ENCODE measurements at regions not wholly inside any gene's neighbourhood (a gene's known extent, or its start where the extent isn't known, plus 50 kb on each side); places are given as distances from the start of the nearest gene placed in this dataset.

DNA sequence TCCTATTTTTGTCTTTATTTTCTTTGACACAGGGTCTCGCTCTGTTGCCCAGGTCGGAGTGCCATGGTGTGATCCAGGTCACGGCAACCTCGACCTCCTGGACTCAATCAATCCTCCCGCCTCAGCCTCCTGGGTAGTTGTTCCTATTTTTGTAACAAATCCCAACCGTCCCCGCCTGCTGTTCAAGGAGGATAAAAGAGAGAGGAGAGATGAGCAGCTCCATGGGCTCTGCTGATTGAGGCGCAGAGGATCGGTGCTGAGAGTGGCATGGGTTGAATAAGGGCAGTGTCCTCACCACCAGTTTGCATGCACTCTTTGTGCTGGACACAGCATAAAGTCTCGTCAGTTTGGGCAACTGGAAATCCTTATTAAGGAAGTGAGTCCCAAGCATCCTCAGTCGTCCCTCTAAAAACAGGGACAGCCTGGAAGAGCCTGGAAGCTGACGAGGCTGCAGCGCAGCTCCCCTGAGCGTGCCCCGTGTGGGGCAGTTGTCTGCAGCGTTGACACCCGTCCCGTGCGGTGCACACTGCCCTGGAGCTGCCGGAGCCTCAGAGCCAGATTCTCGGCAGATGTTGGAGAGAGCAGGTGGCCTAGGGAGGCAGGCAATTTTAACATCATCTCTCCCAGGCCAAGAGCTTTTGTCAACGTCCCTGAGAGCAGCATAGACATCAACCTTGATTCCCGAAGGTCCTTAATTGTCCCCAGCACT lies 404.2 kb upstream of the RNF32 start:
- CTCF ChIA-PET, result no interaction called here
- POLR2A ChIA-PET, result no interaction called here
- DNase-seq (ENCODE audit: extremely low spot score), result no peak
- TF ChIP-seq LEF1 (IDR thresholded peaks at IDR 0.05; ENCODE audit: borderline replicate concordance) (no peak), ELF4 (IDR thresholded peaks at IDR 0.05) (no peak), NFRKB (IDR thresholded peaks at IDR 0.05) (no peak), FOXM1 (IDR thresholded peaks at IDR 0.05; ENCODE audit: borderline replicate concordance) (no peak), SP1 (IDR thresholded peaks at IDR 0.05) (no peak), PKNOX1 (IDR thresholded peaks at IDR 0.05) (no peak), CTBP1 (IDR thresholded peaks at IDR 0.05; ENCODE audit: borderline replicate concordance) (no peak), L3MBTL2 (conservative IDR thresholded peaks at IDR 0.05) (no peak), BHLHE40 (IDR thresholded peaks at IDR 0.05; ENCODE audit: borderline replicate concordance) (no peak), FOXK2 (IDR thresholded peaks at IDR 0.05) (no peak)

DNA sequence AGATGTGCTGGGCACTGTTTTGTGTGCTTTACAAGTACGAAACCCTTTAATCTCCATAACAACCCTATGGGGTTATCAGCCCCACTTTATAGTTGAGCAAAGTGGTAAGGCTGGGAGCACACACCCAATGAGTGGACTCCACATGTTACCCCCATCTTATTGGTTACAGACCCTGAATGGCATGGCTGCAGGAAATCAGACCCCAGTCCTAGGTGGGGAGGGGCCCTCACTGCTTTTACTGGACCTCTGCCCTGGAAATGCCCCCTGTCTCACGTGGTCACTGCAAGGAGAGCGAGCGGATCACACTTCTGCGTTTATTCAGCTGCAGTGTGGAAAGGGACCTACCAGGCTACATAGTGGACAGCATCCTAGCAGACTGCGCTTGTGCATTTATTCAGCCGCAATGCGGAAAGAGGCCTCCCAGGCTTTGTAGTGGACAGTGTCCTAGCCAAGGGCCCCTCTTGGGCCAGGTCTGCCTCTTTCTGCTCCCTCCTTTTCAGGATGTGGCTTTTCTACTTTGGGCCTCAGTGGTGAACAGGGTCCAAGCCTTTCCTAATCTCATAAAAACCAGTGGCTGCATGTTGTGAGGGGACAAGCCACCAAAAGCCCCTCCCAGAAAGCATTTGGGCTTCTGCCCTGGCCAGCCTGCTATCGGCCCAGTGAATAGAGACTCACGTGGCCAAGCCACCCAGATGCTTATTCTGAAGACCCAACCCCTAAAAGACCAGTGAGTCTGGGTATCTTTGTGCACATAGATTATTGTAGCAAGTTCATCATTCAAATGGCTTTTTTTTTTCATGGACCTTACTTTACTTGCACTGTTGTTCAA lies 405.7 kb upstream of the RNF32 start:
- CTCF ChIA-PET, result no interaction called here
- DNase-seq (ENCODE audit: extremely low spot score), result no peak
- POLR2A ChIA-PET, result no interaction called here
- TF ChIP-seq SP1 (IDR thresholded peaks at IDR 0.05), result no peak

DNA sequence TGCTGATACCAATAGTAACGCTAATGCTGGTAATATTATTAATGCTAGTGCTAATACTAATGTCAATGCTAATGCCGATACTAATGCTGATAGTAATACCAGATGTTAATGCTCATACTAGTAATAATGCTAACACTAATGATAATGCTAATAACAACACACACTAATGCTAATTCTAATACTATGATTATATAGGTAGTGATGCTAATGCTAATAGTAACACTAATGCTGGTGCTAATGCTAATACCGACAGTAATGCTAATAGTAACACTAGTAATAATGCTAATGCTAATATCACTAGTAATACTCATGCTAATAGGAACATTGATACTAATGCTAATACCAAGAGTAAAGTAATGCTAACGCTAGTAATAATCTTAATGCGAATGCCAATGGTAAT lies 406.4 kb upstream of the RNF32 start:
- TF ChIP-seq FOXM1 (IDR thresholded peaks at IDR 0.05; ENCODE audit: borderline replicate concordance) (no peak), PKNOX1 (IDR thresholded peaks at IDR 0.05) (no peak), ELF4 (IDR thresholded peaks at IDR 0.05) (no peak), ARNT (IDR thresholded peaks at IDR 0.05) (no peak), SUZ12 (IDR thresholded peaks at IDR 0.05) (no peak), FOXA1 (IDR thresholded peaks at IDR 0.05) (no peak), TARDBP (IDR thresholded peaks at IDR 0.05) (no peak), NFRKB (IDR thresholded peaks at IDR 0.05) (no peak), LEF1 (IDR thresholded peaks at IDR 0.05; ENCODE audit: borderline replicate concordance) (no peak), L3MBTL2 (conservative IDR thresholded peaks at IDR 0.05) (no peak), HDGF (IDR thresholded peaks at IDR 0.05; ENCODE audit: borderline replicate concordance) (no peak), SP1 (IDR thresholded peaks at IDR 0.05) (no peak), BHLHE40 (IDR thresholded peaks at IDR 0.05; ENCODE audit: borderline replicate concordance) (no peak), CTBP1 (IDR thresholded peaks at IDR 0.05; ENCODE audit: borderline replicate concordance) (no peak), ZNF384 (IDR thresholded peaks at IDR 0.05) (no peak)
- no peak for DNase-seq (ENCODE audit: extremely low spot score)
- CTCF ChIA-PET, result no interaction called here
- POLR2A ChIA-PET, result no interaction called here

DNA sequence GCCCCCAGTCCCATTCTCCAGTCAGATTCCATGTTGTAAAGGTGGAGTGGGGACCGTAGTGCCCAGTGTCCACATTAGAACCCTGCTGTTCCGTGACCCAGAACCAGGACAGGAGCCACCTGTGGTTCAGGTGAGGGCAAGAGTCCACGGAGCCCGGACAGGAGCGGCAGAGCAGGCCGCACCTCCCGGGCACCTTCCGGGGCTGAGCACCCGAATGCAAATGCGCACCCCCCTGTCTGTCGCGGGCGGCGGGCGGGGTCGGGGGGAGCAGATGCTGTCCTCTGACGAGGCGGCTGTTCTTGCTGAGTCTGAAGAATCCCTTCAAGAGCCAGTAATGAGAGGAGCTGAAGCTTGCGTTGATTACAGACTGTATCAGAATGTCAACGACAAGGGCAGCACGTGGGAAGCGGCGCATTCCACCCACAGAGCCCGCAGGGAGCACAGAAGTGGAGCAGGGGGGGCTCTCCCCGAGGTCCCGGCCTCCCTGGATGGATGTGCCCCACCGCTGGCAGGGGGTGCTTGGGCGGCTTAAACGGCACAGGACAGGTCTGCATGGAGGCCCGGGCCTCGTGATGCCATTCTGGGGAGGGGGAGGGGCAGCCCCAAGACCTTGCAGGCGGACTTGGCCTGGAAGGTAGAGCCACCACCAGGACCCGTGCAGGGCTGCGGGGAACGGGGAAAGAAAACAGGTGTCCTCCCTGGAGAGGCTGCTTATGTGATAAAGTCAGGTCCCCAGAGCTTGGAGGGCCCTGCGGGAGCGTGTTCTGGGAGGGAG lies 407.5 kb upstream of the RNF32 start:
- TF ChIP-seq NFRKB (IDR thresholded peaks at IDR 0.05) (no peak), PKNOX1 (IDR thresholded peaks at IDR 0.05) (no peak), LEF1 (IDR thresholded peaks at IDR 0.05; ENCODE audit: borderline replicate concordance) (no peak), FOXK2 (IDR thresholded peaks at IDR 0.05) (no peak), L3MBTL2 (conservative IDR thresholded peaks at IDR 0.05) (no peak)
- DNase-seq (ENCODE audit: extremely low spot score), result no peak
- POLR2A ChIA-PET, result no interaction called here
- CTCF ChIA-PET, result no interaction called here

DNA sequence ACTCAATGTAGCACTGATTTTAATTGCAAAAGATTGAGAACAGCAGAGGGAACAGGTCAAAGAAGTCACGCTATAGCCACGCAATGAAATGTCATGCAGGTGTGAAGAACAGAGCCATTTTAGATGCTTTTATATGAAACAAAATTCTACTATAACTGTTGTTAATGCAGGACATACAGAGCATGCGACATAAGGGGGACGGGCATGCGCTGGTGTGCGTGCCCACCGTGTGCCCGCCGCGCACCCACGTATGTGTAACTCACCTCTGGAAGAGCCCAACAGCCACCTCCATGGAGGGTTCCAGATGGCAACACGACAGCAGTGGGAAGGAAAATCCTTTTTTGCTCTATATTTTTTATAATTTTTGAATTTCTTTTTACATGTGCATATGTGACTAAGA lies 410.0 kb upstream of the RNF32 start:
- DNase-seq (ENCODE audit: extremely low spot score), result no peak
- ChIA-PET POLR2A (no interaction called here), CTCF (no interaction called here)
- TF ChIP-seq FOXM1 (IDR thresholded peaks at IDR 0.05; ENCODE audit: borderline replicate concordance) (no peak), CTBP1 (IDR thresholded peaks at IDR 0.05; ENCODE audit: borderline replicate concordance) (no peak), ELF4 (IDR thresholded peaks at IDR 0.05) (no peak), FOXK2 (IDR thresholded peaks at IDR 0.05) (no peak), ARNT (IDR thresholded peaks at IDR 0.05) (no peak), SUZ12 (IDR thresholded peaks at IDR 0.05) (no peak), L3MBTL2 (conservative IDR thresholded peaks at IDR 0.05) (no peak), LEF1 (IDR thresholded peaks at IDR 0.05; ENCODE audit: borderline replicate concordance) (no peak), NFRKB (IDR thresholded peaks at IDR 0.05) (no peak), ZNF384 (IDR thresholded peaks at IDR 0.05) (no peak), HDGF (IDR thresholded peaks at IDR 0.05; ENCODE audit: borderline replicate concordance) (no peak), SP1 (IDR thresholded peaks at IDR 0.05) (no peak), FOXA1 (IDR thresholded peaks at IDR 0.05) (no peak), BHLHE40 (IDR thresholded peaks at IDR 0.05; ENCODE audit: borderline replicate concordance) (no peak)

DNA sequence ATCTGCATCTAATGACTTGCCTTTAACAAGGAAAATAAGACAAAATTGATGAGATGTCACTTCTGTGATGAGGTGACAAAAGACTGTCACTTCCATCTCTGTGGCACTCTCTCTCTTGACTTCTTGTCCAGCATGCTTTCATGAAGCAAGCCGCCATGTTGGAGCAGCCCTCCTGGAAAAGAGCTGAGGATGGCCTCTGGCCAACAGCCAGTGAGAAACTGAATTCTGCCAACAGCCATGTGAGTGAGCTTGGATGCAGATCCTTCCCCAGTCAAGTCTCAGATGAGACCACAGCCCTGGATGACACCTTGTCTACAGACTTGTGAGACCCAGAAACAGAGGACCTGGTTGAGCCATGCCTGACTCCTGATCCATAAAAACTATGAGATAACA lies 412.6 kb upstream of the SHH start:
- no peak for DNase-seq (ENCODE audit: extremely low spot score)
- TF ChIP-seq L3MBTL2 (conservative IDR thresholded peaks at IDR 0.05) (no peak), FOXM1 (IDR thresholded peaks at IDR 0.05; ENCODE audit: borderline replicate concordance) (no peak), NFRKB (IDR thresholded peaks at IDR 0.05) (no peak), ELF4 (IDR thresholded peaks at IDR 0.05) (no peak), TARDBP (IDR thresholded peaks at IDR 0.05) (no peak), ARNT (IDR thresholded peaks at IDR 0.05) (no peak), FOXK2 (IDR thresholded peaks at IDR 0.05) (no peak), HDGF (IDR thresholded peaks at IDR 0.05; ENCODE audit: borderline replicate concordance) (no peak), CTBP1 (IDR thresholded peaks at IDR 0.05; ENCODE audit: borderline replicate concordance) (no peak)
- ChIA-PET CTCF (no interaction called here), POLR2A (no interaction called here)
